ENCODE measurements at regions not wholly inside any gene's neighbourhood (a gene's known extent, or its start where the extent isn't known, plus 50 kb on each side); places are given as distances from the start of the nearest gene placed in this dataset.
A peak's percentile ranks its signal among the peaks of the same experiment; 100 is the strongest.

- no peaks in the 10 kb centered on the region for H3K36me3 Mint-ChIP-seq
- H3K4me1 Mint-ChIP-seq: no peaks in the 10 kb centered on the region
- no peak overlapping the region for H3K27ac Mint-ChIP-seq
- H3K9me3 Mint-ChIP-seq: peaks cover 3% of the 10 kb centered on the region
- no peak for ATAC-seq
- H3K4me3 Mint-ChIP-seq: no peak overlapping the region
- DNase-seq (ENCODE audit: low spot score in 2 of 2): no peak
Observed at GRCh38 chr3:64417816-64418215, 192.6 kb upstream of the PRICKLE2 start.

- DNase-seq (ENCODE audit: low spot score in 2 of 2): no peak
- H3K4me3 Mint-ChIP-seq: no peak overlapping the region
- H3K4me1 Mint-ChIP-seq: no peaks in the 10 kb centered on the region
- ATAC-seq: no peak
- H3K36me3 Mint-ChIP-seq: no peaks in the 10 kb centered on the region
- H3K27ac Mint-ChIP-seq: no peak overlapping the region
- H3K9me3 Mint-ChIP-seq: peaks cover 3% of the 10 kb centered on the region
Observed at GRCh38 chr3:64414043-64414442, 188.8 kb upstream of the PRICKLE2 start.

- Mint-ChIP-seq H3K27ac (no peak overlapping the region), H3K4me3 (no peak overlapping the region), H3K9me3 (peaks cover 8% of the 10 kb centered on the region), H3K36me3 (no peaks in the 10 kb centered on the region), H3K4me1 (no peaks in the 10 kb centered on the region)
- ATAC-seq: no peak
- DNase-seq (ENCODE audit: low spot score in 2 of 2): no peak
Observed at GRCh38 chr3:64411101-64411500, 185.8 kb upstream of the PRICKLE2 start.

GRCh38 chr3:64410226-64410625 is 185.0 kb upstream of the PRICKLE2 start:
- H3K36me3 Mint-ChIP-seq: no peaks in the 10 kb centered on the region
- ATAC-seq (no peak), DNase-seq (ENCODE audit: low spot score in 2 of 2) (no peak)
- H3K4me1 Mint-ChIP-seq: no peaks in the 10 kb centered on the region
- peaks cover 5% of the 10 kb centered on the region for H3K9me3 Mint-ChIP-seq
- no peak overlapping the region for H3K27ac Mint-ChIP-seq
- H3K4me3 Mint-ChIP-seq: no peak overlapping the region

- ATAC-seq (no peak), DNase-seq (ENCODE audit: low spot score in 2 of 2) (no peak)
- H3K4me1 Mint-ChIP-seq: no peaks in the 10 kb centered on the region
Observed at GRCh38 chr3:64408770-64409169, 183.5 kb upstream of the PRICKLE2 start.

GRCh38 chr3:64406271-64406670 is 181.0 kb upstream of the PRICKLE2 start:
- Mint-ChIP-seq H3K4me1 (no peaks in the 10 kb centered on the region), H3K4me3 (no peak overlapping the region), H3K27ac (no peak overlapping the region), H3K36me3 (no peaks in the 10 kb centered on the region), H3K9me3 (peaks cover 5% of the 10 kb centered on the region)
- no peak for ATAC-seq
- DNase-seq (ENCODE audit: low spot score in 2 of 2): no peak

More at GRCh38 chr3:64408770-64409169, 183.5 kb upstream of the PRICKLE2 start:
- Mint-ChIP-seq H3K36me3 (no peaks in the 10 kb centered on the region), H3K9me3 (peaks cover 5% of the 10 kb centered on the region), H3K27ac (no peak overlapping the region), H3K4me3 (no peak overlapping the region)

- H3K36me3 Mint-ChIP-seq: no peaks in the 10 kb centered on the region
- H3K4me1 Mint-ChIP-seq: no peaks in the 10 kb centered on the region
- ATAC-seq (no peak), DNase-seq (ENCODE audit: low spot score in 2 of 2) (no peak)
- H3K27ac Mint-ChIP-seq: no peak overlapping the region
- H3K9me3 Mint-ChIP-seq: peaks cover 5% of the 10 kb centered on the region
- H3K4me3 Mint-ChIP-seq: no peak overlapping the region
Observed at GRCh38 chr3:64405211-64405835, 180.1 kb upstream of the PRICKLE2 start.

GRCh38 chr3:64400706-64401105 is 175.4 kb upstream of the PRICKLE2 start:
- no peak for DNase-seq (ENCODE audit: low spot score in 2 of 2)
- Mint-ChIP-seq H3K36me3 (no peaks in the 10 kb centered on the region), H3K4me3 (no peak overlapping the region), H3K9me3 (no peaks in the 10 kb centered on the region), H3K4me1 (no peaks in the 10 kb centered on the region), H3K27ac (no peak overlapping the region)
- ATAC-seq: no peak

GRCh38 chr3:64399205-64399800 is 174.0 kb upstream of the PRICKLE2 start:
- no peaks in the 10 kb centered on the region for H3K4me1 Mint-ChIP-seq
- no peaks in the 10 kb centered on the region for H3K9me3 Mint-ChIP-seq
- H3K36me3 Mint-ChIP-seq: no peaks in the 10 kb centered on the region
- no peak overlapping the region for H3K27ac Mint-ChIP-seq
- no peak overlapping the region for H3K4me3 Mint-ChIP-seq
- DNase-seq (ENCODE audit: low spot score in 2 of 2): peak in 1 of 2 donors; percentile 48
- ATAC-seq: no peak

GRCh38 chr3:64398476-64398875 is 173.2 kb upstream of the PRICKLE2 start:
- H3K4me3 Mint-ChIP-seq: no peak overlapping the region
- no peak overlapping the region for H3K27ac Mint-ChIP-seq
- no peak for ATAC-seq
- no peak for DNase-seq (ENCODE audit: low spot score in 2 of 2)
- no peaks in the 10 kb centered on the region for H3K36me3 Mint-ChIP-seq
- no peaks in the 10 kb centered on the region for H3K4me1 Mint-ChIP-seq
- H3K9me3 Mint-ChIP-seq: no peaks in the 10 kb centered on the region

- Mint-ChIP-seq H3K4me3 (no peak overlapping the region), H3K9me3 (no peaks in the 10 kb centered on the region)
- DNase-seq (ENCODE audit: low spot score in 2 of 2): no peak
Observed at GRCh38 chr3:64398006-64398405, 172.7 kb upstream of the PRICKLE2 start.

GRCh38 chr3:64397573-64397972 is 172.3 kb upstream of the PRICKLE2 start:
- ATAC-seq: no peak
- Mint-ChIP-seq H3K4me3 (no peak overlapping the region), H3K4me1 (no peaks in the 10 kb centered on the region), H3K27ac (no peak overlapping the region), H3K36me3 (no peaks in the 10 kb centered on the region), H3K9me3 (no peaks in the 10 kb centered on the region)
- no peak for DNase-seq (ENCODE audit: low spot score in 2 of 2)

More at GRCh38 chr3:64398006-64398405, 172.7 kb upstream of the PRICKLE2 start:
- no peaks in the 10 kb centered on the region for H3K4me1 Mint-ChIP-seq
- no peak for ATAC-seq
- no peaks in the 10 kb centered on the region for H3K36me3 Mint-ChIP-seq
- no peak overlapping the region for H3K27ac Mint-ChIP-seq

- Mint-ChIP-seq H3K4me3 (no peak overlapping the region), H3K27ac (no peak overlapping the region), H3K4me1 (no peaks in the 10 kb centered on the region), H3K36me3 (no peaks in the 10 kb centered on the region), H3K9me3 (no peaks in the 10 kb centered on the region)
- no peak for DNase-seq (ENCODE audit: low spot score in 2 of 2)
- ATAC-seq: no peak
Observed at GRCh38 chr3:64395490-64395889, 170.2 kb upstream of the PRICKLE2 start.

GRCh38 chr3:64393193-64393592 is 167.9 kb upstream of the PRICKLE2 start:
- Mint-ChIP-seq H3K4me1 (no peaks in the 10 kb centered on the region), H3K27ac (no peak overlapping the region), H3K9me3 (no peaks in the 10 kb centered on the region), H3K36me3 (no peaks in the 10 kb centered on the region), H3K4me3 (no peak overlapping the region)
- no peak for DNase-seq (ENCODE audit: low spot score in 2 of 2)
- ATAC-seq: no peak

- no peak overlapping the region for H3K27ac Mint-ChIP-seq
- no peaks in the 10 kb centered on the region for H3K36me3 Mint-ChIP-seq
- no peaks in the 10 kb centered on the region for H3K9me3 Mint-ChIP-seq
- H3K4me1 Mint-ChIP-seq: no peaks in the 10 kb centered on the region
- ATAC-seq (no peak), DNase-seq (ENCODE audit: low spot score in 2 of 2) (no peak)
- H3K4me3 Mint-ChIP-seq: no peak overlapping the region
Observed at GRCh38 chr3:64392001-64392400, 166.7 kb upstream of the PRICKLE2 start.

GRCh38 chr3:64390893-64391292 is 165.6 kb upstream of the PRICKLE2 start:
- Mint-ChIP-seq H3K4me1 (no peaks in the 10 kb centered on the region), H3K27ac (no peak overlapping the region), H3K36me3 (no peaks in the 10 kb centered on the region), H3K4me3 (no peak overlapping the region), H3K9me3 (no peaks in the 10 kb centered on the region)
- ATAC-seq: no peak
- no peak for DNase-seq (ENCODE audit: low spot score in 2 of 2)

All from stimulated activated effector memory CD8-positive, alpha-beta T cell treated with anti-CD3 and anti-CD28 coated beads, Interleukin-12 subunit alpha, Interleukin-12 subunit beta, amount 100 ng/mL, for 72 hours (primary cell).